Kidney (tissue), 13 donors: ENCODE measurements at regions not wholly inside any gene's neighbourhood (a gene's known extent, or its start where the extent isn't known, plus 50 kb on each side); places are given as distances from the start of the nearest gene placed in this dataset.

ENCODE experiments used
- DNase-seq, 5 donors: peaks; one replicate each; pipeline ENCODE4 v3.0.0-alpha.2; 2013 to 2020
- FAIRE-seq: peaks from 2 replicates; lab custom pipeline; 2012; peaks lifted over from hg19 to GRCh38; lab: Jason Lieb, UNC
- H3K27ac ChIP-seq, 2 donors: one replicate each; pipeline ENCODE4 v1.7.0; 2013; ENCODE audit warnings: low read depth in 2 of 2, low read length in 2 of 2, inconsistent platforms in 1 of 2
- H3K27me3 ChIP-seq: one replicate; pipeline ENCODE4 v1.7.1; 2013; ENCODE audit warnings: low read length, inconsistent platforms; ENCODE audit not compliant: control insufficient read depth, insufficient read depth
- H3K36me3 ChIP-seq, 3 donors: one replicate each; pipeline versions ENCODE4 v1.7.0 to v1.7.1; 2013; ENCODE audit warnings: low read length in 3 of 3, control low read depth in 1 of 3, inconsistent platforms in 1 of 3; ENCODE audit not compliant: insufficient read depth in 3 of 3, control insufficient read depth in 2 of 3
- H3K4me1 ChIP-seq, 3 donors: one replicate each; pipeline versions ENCODE4 v1.7.0 to v1.7.1; 2013; ENCODE audit warnings: low read length in 3 of 3, inconsistent platforms in 1 of 3, low read depth in 1 of 3; ENCODE audit not compliant: control insufficient read depth in 2 of 3, insufficient read depth in 2 of 3
- H3K4me3 ChIP-seq, 3 donors: one replicate each; pipeline versions ENCODE4 v1.7.0 to v1.8.1; 2013; ENCODE audit warnings: low read length in 3 of 3, control low read depth in 1 of 3, inconsistent platforms in 1 of 3
- H3K9ac ChIP-seq, 3 donors: one replicate each; pipeline versions ENCODE4 v1.7.0 to v1.7.1; 2013; ENCODE audit warnings: low read length in 3 of 3, control low read depth in 1 of 3, inconsistent platforms in 1 of 3
- H3K9me3 ChIP-seq, 3 donors: one replicate each; pipeline versions ENCODE4 v1.7.0 to v1.7.1; 2013; ENCODE audit warnings: low read length in 3 of 3, control low read depth in 1 of 3, inconsistent platforms in 1 of 3; ENCODE audit not compliant: control insufficient read depth in 2 of 3, insufficient read depth in 1 of 3
- intact Hi-C: fragments of 100-400 bp; cut with DNase I; formaldehyde crosslinking; loops from one replicate; pipeline ENCODE4 v1.11.1; 2022
- TF ChIP-seq, protein P1 (sequence below): IDR thresholded peaks from 3 replicates; pipeline ENCODE4 v1.5.1; 2012; ENCODE audit warnings: mild to moderate bottlenecking, moderate library complexity, borderline replicate concordance; ENCODE audit not compliant: insufficient read depth; ENCODE audit errors: extremely low read depth
- donor health status: control.
- donor health status: control.
- donor health status: control.
- donor health status: control.
- donor health status: control.
- donor health status: DM: yes; HTN: yes; CAD: no.
- donor health status: Normal renal cell carcinoma (clear cell type).

GRCh38 chr11:121696931-121697670 is 244.3 kb upstream of the SORL1-AS1 start:
- Histone ChIP-seq H3K4me1 (no peaks in the 10 kb centered on the region), H3K27me3 (no peaks in the 10 kb centered on the region), H3K4me3 (no peak overlapping the region), H3K27ac (no peak overlapping the region), H3K36me3 (no peaks in the 10 kb centered on the region), H3K9me3 (no peaks in the 10 kb centered on the region), H3K9ac (no peak overlapping the region)
- peak in 1 of 5 donors; percentile 16 for DNase-seq
- TF ChIP-seq, protein P1, sequence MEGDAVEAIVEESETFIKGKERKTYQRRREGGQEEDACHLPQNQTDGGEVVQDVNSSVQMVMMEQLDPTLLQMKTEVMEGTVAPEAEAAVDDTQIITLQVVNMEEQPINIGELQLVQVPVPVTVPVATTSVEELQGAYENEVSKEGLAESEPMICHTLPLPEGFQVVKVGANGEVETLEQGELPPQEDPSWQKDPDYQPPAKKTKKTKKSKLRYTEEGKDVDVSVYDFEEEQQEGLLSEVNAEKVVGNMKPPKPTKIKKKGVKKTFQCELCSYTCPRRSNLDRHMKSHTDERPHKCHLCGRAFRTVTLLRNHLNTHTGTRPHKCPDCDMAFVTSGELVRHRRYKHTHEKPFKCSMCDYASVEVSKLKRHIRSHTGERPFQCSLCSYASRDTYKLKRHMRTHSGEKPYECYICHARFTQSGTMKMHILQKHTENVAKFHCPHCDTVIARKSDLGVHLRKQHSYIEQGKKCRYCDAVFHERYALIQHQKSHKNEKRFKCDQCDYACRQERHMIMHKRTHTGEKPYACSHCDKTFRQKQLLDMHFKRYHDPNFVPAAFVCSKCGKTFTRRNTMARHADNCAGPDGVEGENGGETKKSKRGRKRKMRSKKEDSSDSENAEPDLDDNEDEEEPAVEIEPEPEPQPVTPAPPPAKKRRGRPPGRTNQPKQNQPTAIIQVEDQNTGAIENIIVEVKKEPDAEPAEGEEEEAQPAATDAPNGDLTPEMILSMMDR: no peak
- no peak for FAIRE-seq
- intact Hi-C loops: no loop called here

DNA sequence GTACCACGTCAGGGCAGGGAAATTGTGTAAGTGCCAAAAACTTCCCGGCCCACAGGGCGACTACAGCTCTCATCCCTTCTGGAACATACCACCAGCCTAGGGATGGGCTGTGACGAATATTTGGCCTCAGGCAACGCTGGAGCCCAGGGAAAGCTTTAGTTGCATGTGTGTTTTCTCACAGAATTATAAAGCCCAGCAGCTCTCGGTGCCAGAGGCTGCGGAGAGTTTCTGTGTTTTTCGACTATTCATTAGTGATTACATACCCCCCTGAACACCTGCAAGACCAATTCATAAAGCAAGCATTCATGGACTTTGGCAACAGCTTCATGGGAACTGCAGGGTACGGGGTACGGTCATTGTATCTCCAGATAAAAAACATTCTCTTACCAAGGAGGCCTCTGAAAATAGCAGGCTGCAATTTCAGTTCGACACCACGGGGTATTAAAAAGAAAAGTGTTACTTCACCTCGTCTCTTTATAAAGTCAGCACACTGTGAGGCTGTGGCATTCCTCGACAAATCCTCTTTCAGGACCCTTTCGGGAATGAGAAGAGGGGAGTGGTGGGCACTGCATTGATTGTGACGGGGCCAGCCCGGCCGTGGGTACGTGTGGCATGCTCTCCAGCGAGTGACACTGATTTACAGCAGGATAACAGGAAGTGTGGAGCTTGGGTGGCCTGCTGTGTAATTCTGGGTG is 243.6 kb upstream of the SORL1-AS1 start:
- H3K27ac ChIP-seq: no peak overlapping the region
- H3K4me1 ChIP-seq: no peaks in the 10 kb centered on the region
- H3K9ac ChIP-seq: no peak overlapping the region
- intact Hi-C loops: no loop called here
- no peaks in the 10 kb centered on the region for H3K36me3 ChIP-seq
- FAIRE-seq (no peak), DNase-seq (peak in 4 of 5 donors; percentile 53 to 65 (median 60))
- no peaks in the 10 kb centered on the region for H3K9me3 ChIP-seq
- H3K4me3 ChIP-seq: no peak overlapping the region
- TF ChIP-seq, protein P1: no peak
- no peaks in the 10 kb centered on the region for H3K27me3 ChIP-seq

DNA sequence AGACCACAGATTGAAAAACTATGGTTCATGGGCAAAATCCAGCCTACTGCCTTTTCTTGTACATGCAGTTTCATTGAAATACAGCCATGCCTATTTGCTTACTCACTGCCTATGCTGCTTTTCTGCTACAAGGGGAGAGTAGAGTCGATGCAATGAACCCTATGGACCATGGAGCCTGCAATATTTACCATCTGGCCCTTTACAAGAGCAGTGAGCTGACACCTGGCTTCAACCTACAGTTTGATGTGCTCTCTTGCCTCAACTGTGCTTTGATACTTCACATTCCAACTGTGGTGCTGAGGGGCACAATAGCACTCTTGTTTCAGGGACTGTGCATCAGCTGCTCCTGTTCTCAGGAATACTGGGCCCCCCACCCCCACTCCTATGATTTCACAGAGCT is 239.5 kb upstream of the SORL1-AS1 start:
- Histone ChIP-seq H3K36me3 (no peaks in the 10 kb centered on the region), H3K4me3 (no peak overlapping the region), H3K4me1 (no peaks in the 10 kb centered on the region), H3K27ac (no peak overlapping the region), H3K9me3 (no peaks in the 10 kb centered on the region), H3K9ac (no peak overlapping the region), H3K27me3 (no peaks in the 10 kb centered on the region)
- TF ChIP-seq, protein P1: no peak
- intact Hi-C loops: no loop called here
- no peak for DNase-seq
- no peak for FAIRE-seq
